ENCODE measurements at regions not wholly inside any gene's neighbourhood (a gene's known extent, or its start where the extent isn't known, plus 50 kb on each side); places are given as distances from the start of the nearest gene placed in this dataset.

DNA sequence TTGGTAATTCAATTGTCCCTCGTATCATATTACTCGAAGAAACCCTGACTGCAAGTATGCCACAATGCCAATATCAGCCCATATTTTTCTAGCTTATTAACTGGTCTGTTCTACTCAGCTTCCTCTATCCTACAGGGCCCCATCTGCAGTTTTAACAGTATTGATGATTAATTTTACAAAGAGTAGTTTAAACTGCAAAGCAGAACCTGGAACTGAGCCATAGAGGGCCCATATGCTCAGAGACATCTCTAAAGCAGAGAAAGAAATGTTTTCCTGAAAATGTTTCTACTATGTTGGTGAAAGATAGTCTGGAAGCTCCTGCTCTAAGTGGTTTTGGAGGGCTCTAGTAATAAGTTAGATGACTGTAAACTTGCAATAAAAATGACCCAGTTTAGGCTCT is 259.4 kb upstream of the CENPE start:
- TF ChIP-seq EZH2 (IDR thresholded peaks at IDR 0.05; ENCODE audit: low read length), result no peak
- TF ChIP-seq, protein P1, sequence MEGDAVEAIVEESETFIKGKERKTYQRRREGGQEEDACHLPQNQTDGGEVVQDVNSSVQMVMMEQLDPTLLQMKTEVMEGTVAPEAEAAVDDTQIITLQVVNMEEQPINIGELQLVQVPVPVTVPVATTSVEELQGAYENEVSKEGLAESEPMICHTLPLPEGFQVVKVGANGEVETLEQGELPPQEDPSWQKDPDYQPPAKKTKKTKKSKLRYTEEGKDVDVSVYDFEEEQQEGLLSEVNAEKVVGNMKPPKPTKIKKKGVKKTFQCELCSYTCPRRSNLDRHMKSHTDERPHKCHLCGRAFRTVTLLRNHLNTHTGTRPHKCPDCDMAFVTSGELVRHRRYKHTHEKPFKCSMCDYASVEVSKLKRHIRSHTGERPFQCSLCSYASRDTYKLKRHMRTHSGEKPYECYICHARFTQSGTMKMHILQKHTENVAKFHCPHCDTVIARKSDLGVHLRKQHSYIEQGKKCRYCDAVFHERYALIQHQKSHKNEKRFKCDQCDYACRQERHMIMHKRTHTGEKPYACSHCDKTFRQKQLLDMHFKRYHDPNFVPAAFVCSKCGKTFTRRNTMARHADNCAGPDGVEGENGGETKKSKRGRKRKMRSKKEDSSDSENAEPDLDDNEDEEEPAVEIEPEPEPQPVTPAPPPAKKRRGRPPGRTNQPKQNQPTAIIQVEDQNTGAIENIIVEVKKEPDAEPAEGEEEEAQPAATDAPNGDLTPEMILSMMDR (optimal IDR thresholded peaks at IDR 0.05 in 1 of 3, IDR thresholded peaks at IDR 0.05 in 1 of 3, conservative IDR thresholded peaks at IDR 0.05 in 1 of 3; ENCODE audit: extremely low read depth in 1 of 3, insufficient read depth in 2 of 3, low read length in 3 of 3), result no peak
